GM19240 (cell line): ENCODE measurements at regions not wholly inside any gene's neighbourhood (a gene's known extent, or its start where the extent isn't known, plus 50 kb on each side); places are given as distances from the start of the nearest gene placed in this dataset.

Experiments used
- DNase-seq: peaks from one replicate; pipeline ENCODE4 v3.0.0; 2011; ENCODE audit warnings: low spot score; ENCODE audit not compliant: insufficient read length

- no peak for DNase-seq
Measured at GRCh38 chr14:61226015-61226654, 55.0 kb downstream of the TMEM30B start.

- DNase-seq: no peak
Measured at GRCh38 chr14:61225344-61225743, 55.8 kb downstream of the TMEM30B start.

DNA sequence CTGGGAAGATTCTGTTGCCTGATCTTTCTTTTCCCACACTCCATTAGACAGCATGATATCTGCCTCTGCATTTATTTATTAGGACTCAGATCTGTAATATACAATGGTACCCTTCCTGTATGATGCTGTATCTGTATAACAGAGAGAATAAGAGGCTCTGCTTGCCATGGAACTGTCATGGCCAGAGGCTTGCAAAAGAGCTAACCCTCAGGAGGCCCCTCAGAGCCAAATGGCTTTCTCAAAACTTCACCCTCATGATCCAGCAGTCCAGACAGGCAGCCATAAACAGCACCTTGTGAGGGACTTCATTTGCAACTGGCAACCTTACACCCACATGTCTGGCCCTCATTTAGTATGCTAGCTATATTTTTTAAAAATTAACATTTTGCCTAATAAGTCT lies 57.6 kb downstream of the TMEM30B start:
- no peak for DNase-seq

DNA sequence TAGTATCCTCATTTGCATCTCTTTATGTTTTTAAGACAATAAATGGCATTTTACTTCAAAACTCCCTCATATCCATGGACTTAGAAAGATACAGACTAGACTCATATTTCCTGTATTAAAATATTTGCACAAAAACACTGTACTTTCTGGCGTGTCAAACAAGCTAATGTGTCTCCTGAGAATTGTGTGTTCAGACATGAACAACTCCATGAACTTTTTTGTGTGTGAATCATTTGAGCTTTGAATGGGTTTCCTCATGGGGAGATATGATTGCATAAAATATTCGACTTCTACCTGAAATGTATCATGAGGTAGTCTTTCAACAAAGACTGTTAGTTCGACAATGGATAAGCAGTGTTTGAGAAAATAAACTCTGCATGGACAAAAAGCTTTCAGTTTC lies 58.8 kb downstream of the TMEM30B start:
- no peak for DNase-seq

DNA sequence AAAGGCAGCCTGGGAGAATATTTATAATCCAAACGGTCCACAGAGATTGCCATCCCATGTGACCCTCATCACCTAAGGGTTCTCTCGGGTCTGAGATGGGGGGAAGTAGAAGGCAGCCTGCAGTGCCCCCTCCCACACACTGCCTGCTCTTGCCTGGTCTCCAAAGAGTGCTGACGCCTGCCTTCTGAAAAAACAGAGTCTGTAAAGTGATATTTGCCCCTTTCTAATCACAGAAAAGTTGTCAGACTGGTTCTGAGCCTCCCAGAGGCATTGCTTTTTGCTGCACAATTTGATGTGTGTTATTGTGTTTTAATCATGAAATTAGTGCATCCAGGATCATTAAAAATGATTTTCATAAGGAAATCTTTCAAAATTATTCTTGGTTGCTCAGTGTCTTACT lies 59.2 kb downstream of the TMEM30B start:
- no peak for DNase-seq

GRCh38 chr14:61219673-61220072 lies 61.5 kb downstream of the TMEM30B start:
- DNase-seq: no peak

DNA sequence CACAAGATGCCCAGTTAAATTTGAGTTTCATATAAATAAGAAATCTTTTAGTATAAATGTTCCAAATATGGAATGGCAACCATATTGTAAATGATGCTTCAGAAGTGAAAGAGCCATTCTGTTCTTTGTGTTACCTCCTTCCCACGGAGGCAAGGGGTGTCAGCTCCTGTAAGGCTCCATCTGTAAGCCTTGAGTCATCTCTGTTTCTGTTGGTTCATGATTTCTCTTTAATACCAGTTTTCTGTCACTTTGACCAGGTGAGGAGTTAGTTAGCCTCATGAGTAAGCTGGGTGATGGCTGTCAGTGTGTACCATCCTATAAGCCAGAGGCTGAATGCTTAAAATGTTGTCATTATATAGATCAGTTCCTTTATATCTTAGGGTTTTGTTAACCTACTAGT lies 61.9 kb downstream of the TMEM30B start:
- no peak for DNase-seq

DNA sequence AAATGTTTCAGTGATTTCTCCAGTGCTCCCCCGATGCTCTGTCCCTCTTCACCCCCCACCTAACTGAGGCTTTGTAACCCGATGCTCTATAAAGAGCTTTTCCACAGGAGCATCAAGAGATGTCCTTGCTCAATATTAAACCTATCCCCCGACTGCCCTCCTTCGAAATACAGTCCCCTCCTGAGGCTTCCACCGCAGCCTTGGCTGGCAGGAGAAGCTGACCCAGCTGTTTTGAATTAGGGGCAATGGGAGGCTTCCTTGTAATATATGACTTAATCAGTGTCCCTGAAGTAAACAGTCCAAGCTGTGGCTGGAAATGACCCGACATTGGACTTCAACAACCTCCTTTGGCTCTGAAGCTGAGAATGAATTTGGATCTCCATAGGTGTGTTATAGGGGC lies 62.4 kb downstream of the TMEM30B start:
- no peak for DNase-seq

- no peak for DNase-seq
Measured at GRCh38 chr14:61218157-61218556, 63.0 kb downstream of the TMEM30B start.

DNA sequence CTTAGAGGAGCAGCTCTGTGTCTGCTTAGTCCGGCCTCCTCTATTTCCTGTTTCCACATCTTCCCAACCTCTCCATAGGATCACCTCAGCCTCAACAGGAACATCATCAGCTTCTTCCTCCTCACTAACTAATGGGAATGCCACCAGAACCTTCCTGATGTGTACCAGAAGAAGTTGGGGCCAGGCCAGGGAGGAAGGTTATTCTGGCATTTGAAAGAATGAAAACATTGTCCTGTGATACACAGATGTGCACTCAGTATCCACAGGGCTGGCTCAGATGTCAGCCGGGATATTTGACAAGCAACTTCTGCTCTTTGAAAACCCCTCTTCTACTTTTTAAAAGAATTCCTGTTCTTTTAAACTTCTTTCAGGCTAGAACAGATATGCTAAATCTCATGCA lies 63.6 kb downstream of the TMEM30B start:
- DNase-seq: no peak

DNA sequence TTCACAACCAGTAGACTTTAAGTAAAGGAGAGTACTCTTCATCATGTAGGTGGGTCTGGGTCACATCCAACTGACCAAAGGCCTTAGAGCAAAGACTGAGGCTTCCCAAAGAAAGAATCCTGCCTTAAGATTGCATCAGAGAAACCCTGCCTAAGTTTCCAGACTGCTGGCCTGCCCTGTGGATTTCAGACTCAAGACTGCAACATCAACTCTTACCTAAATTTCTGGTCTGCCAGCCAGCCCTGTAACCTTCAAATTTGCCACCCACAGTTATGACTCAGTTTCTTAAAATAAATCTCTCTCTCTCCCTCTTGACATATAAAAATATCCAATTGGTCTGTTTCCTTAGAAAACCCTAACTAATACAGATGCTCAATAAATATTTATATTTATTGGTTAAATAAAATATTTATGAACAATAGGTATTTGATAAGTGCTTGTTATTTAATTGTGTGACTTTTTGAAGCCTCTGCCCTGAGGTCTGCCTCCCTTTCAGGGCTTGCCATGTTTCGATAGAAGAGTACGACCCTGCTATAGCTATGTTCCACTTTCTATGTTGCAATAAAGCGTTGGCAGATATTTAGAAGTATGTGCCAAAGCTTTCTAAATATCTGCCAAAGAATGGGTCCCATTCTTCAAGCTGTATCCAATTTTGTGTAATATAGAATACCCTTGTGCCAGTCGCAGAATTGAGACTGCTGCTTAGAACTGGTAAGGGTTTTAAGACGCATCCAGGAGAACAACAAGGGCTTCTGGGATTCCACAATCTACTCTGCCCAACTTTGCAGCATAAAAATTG lies 65.7 kb downstream of the TMEM30B start:
- DNase-seq: no peak

DNA sequence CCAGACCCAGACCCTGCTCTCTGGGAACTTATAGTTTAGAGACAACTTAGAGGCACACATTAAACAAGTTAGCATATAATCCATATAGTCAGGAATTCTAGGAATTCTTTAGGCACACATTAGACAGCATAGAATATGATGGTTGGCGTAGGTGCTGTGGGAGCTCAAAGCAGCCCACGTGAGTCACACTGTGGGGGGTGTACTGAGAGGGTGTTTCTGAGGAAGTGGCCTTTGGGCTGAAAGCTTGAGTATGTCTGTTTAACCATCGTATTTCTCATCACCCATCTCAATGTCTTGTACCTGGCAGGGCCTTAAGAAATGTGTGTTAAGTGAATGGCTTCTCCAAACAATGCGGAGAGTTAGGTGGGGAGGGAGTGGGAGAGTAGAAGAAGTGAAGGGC lies 67.2 kb downstream of the TMEM30B start:
- DNase-seq: no peak

DNA sequence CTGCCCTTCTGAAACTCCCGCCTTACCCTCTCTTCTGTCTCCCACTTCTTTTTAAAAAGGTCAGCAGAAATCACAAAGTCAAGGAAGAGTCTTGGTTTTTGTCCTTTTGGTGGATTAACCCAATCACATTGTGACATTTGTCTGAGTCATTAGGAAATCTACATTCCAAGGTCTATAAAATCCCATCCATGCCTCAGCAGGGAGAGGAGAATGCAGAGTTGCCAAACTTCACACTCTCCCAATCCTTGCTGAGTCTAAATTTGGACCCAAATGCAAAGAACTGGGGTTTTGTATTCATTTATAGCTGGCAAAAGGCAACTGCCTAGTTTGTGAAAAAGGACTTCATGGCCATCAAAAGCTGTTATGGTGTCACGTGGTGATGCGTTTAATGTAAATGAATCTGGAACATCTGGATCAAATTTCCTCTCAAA lies 67.9 kb downstream of the TMEM30B start:
- DNase-seq: no peak

DNA sequence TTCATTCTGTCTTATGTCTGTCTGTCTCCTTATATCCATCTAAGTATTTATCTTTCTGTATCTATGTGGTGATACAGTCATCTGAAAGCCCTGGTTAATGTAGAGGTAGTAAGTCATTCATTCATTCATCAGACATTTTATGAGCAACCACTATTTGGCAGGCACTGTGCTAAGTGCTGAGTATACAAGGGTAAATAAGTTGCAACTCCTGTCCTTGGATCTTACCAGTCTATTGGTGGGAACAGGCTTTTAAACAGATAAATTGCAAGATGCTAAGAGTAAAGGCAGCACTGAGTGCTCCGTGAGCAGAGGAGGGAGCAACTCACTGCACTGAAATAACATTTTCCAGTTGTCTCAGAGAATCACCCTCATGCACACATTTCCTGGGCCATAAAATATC lies 68.6 kb downstream of the TMEM30B start:
- no peak for DNase-seq

DNA sequence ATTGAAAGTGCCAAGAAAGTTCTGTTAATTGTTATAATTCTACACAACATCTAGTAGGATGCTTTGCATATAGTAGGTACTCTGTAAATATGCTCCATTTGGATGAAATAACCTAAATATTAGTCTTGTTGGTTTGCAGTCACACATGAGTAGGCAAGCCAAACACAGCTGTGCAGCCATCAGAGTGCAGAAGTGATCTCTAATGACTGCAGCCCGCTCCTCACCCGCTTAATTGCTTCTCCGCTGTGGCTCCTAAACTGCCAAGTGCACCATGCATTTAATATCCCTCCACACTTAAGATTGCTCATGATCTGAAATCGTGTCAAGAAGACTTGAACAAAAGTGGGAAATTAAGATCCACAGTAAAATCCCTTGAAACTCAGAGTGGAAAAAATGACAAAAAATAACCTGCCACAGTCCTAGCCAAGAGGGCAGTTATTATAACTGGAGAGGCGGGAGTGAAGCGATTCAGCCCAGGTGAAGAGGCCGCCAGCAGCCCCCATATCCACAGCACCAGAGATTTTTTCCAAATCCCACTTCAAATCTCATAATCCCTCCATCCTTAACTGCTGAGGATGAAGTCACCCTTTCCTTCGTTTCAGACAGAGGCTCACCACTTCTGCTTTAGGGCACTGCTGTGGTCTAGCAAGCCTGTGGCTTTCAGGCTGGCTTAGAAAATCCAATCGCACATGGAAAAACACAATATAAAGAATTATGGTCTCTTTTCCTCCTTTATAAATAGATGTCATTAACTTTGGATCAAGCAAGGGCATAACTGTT lies 69.5 kb downstream of the TMEM30B start:
- DNase-seq: no peak

DNA sequence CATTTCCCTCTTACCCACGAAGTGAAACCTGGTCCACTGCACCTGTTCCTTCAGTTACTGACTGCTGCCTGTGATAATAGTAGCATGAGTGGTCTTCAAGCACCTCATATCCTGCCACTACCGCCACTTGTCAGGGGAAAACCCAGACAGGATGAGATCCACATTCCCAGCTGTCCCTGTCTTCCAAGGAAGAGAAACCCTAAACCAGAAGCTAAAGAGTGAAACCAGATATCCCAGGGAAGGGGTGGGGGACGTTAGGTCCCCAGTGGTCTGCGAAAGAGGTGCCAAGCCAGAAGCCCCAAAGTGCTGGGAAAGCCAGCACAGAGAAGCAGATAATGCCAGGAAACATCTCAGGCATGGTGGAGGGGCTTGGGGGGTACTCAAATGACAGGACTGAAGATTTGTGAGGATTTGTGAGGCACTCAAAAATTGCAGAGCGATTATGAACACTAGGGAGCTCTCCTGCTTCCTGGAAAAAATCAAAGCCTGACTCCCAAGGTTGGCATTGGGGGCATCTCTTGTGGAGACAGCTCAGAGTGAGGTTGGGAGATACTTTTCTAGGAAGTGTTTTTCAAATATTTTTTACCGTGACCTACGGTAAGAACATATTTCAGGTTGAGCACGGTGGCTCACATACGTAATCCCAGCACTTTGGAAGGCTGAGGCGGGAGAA lies 77.9 kb downstream of the TMEM30B start:
- DNase-seq: no peak

DNA sequence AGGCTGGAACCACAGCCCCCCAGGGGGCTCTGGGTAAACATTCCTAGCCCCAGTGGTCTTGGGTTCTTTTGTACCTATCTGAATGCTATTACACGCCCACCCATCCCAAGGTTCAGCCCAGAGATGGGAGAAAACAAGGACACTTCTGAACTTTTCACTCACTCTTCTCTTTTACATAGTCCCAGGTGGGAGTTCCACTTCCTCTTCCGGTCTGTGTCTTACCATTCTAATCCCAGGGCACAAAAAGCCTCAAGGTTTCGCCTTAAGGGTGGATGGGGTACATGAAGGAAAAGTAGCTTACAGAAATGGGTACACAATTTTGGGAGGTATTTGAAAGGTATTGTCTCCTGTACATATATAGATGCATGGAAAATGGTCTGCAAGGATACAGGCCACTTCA lies 79.0 kb downstream of the TMEM30B start:
- no peak for DNase-seq

DNA sequence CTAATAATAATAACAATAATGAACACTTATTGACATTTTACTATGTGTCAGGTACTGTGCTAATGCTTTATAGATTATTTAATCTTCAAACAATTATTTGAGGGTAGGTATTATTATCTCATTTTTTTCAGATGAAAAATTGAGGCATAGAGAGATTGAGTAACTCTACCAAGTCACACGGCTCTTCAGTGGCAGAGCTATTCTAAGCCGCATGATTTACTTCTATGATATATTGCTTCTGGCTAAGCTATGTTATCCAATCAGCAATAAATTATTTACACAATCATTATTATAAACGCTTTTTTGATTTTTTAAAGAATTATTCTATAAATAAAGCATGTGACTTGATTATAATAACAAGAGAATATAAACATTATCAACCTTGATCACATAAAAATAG lies 80.0 kb downstream of the TMEM30B start:
- no peak for DNase-seq

DNA sequence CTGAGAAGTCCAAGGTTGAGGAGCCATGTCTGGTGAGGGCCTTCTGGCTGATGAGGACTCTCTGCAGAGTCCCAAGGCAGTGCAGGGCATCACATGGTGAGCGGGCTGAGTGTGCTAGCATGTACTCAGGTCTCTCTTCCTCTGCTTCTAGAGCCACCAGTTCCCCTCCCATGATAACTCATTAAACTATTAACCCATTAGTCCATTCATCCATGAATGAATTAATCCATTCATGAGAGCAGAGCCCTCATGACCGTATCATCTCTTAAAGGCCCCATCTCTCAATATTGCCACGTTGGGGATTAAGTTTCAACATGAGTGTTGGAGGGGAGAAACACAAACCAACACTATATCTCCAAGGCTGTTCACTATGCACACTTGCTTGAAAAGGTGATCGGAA lies 83.7 kb downstream of the TMEM30B start:
- DNase-seq: no peak

- no peak for DNase-seq
Measured at GRCh38 chr14:61196792-61197191, 84.3 kb downstream of the TMEM30B start.

GRCh38 chr14:61196034-61196433 lies 85.1 kb downstream of the TMEM30B start:
- DNase-seq: no peak

DNA sequence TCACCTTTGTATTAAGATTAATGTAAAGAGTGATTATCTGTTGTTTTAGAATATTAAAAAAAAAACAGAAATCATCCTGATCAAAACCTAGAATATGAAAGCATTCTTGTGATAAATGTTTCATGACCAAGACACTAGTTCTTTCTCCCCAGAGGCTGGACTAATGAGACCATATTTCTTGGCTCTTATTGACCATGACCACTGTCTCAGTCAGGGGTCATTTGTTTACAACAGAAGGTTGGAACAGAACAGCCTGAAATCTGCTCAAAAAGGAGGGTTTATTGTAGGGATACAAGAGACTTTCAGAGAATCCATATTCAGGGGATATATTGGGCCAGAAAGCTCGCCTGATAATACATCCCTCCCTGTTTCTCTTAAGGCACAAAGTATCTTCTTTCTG lies 87.7 kb downstream of the TMEM30B start:
- DNase-seq: no peak
